ENCODE measurements at regions not wholly inside any gene's neighbourhood (a gene's known extent, or its start where the extent isn't known, plus 50 kb on each side); places are given as distances from the start of the nearest gene placed in this dataset.

DNA sequence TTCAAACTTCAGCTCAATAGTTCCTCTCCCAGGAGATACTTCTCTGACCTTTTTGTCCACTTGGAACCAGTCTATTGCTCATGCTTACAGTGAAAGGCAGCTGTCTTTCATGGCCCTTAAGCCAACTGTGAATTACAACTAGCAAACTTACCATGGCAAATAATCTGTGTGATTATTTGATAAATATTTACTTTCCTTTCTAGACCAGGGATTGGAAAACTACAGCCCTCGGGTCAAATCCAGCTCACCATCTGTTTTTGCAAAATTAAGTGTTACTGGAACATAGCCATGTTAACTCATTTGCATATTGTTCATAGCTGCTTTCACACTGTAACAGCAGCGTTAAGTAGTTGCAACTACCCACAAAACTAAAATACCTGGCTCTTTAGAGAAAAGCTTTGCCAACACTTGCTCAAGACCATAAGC lies 289.1 kb upstream of the MCTP2 start:
- no peak for TF ChIP-seq POLR2AphosphoS5 (IDR thresholded peaks at IDR 0.05)
- TF ChIP-seq CTCF (IDR thresholded peaks at IDR 0.05), result no peak
- TF ChIP-seq EP300 (IDR thresholded peaks at IDR 0.05; ENCODE audit: low read depth), result no peak
- no peak for TF ChIP-seq POLR2A (IDR thresholded peaks at IDR 0.05)
